HG03342 (cell line): ENCODE measurements at regions not wholly inside any gene's neighbourhood (a gene's known extent, or its start where the extent isn't known, plus 50 kb on each side); places are given as distances from the start of the nearest gene placed in this dataset.

Experiments
- ATAC-seq: cut with Tn5 transposase; IDR thresholded peaks from one replicate; pipeline ENCODE4 v1.9.1; 2021; ENCODE audit warnings: mild to moderate bottlenecking, moderate library complexity; ENCODE audit not compliant: unreplicated experiment

DNA sequence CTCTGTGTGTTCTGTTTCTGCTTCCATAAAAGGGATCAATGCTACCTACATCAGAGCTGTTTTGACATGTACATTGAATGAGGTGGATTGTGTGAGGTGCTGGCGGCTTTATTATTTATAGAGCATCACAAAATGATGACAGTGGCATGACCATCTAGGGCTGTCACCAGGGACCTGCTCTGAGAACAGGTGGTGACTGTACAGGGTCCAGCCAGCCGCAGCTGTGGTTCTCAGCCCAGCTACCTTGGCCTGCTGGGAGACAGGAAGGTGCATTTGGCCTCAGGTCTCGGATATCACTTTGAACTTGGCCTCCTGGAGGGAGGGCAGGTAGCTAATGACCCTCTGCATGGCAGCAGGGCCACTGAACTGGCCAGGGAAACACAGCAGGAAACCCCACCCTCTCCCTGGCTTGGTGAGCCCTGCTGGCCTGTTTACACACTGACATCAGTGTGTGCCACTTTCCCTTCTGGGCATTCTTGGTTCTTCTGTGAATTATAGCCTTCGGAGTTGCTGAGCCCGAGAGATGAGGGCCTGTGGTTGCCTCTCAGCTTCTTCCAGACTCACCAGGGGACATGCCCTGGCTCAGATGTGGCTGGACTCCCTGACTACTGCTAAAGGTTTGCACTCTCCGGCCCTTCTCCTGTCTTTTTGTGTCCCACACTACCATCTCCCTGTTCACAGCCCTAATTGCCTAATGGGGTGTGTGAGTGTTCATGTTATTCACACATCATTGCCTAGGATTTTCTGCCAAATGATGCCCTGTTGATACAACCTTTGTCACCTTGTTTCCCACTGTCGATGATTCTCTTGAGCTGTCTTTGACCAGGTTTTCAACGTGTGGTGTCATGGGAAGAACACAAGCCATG lies 109.2 kb upstream of the RAB12 start:
- ATAC-seq, result no peak

DNA sequence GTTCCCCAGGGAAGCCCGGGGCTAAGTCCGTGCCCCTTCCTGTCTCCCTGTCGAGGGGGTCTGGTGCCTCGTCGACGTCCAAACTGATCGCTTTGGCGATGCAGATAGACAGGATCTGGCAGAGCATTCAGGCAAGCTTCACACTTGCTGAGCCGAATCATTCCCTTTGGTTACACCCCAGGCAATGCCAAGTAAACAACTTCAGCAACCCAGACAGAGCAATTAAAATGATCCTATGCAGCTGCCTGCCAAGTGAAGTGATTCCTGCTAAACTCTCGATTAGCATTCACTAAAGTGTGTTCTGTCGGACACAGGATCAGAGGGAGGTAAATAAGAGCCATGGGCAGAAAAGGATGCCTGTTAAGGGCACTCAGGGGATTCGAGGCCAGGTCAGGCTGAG lies 108.2 kb upstream of the RAB12 start:
- no peak for ATAC-seq

GRCh38 chr18:8503248-8503647 lies 106.0 kb upstream of the RAB12 start:
- no peak for ATAC-seq

GRCh38 chr18:8504424-8504823 lies 104.8 kb upstream of the RAB12 start:
- ATAC-seq, result no peak

DNA sequence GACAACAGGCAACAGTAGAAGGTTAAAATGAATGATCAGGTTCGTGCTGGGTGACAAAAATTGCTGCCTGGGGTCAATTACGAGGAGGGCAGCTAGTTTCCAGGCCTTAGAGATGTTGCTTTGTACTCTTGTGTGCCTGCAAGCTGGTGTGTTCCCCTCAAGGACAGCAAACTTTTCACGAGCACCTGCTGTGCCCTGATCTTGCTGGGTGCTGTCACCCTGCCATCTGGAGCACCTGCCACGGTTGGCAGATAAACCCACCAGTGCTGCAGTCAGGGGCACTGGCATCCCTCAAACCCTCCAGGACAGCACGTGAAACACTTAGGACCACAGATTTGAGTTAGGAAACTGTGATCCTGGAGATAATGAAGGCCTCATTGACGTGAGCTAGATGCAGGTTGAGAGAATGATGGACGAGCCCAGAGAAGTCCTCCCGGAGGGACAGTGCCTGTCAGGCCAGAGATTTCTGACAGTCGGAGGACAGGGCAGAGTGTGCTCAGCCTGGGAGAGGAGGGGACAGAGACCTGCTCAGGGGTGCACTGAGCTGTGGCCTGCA lies 104.3 kb upstream of the RAB12 start:
- no peak for ATAC-seq

DNA sequence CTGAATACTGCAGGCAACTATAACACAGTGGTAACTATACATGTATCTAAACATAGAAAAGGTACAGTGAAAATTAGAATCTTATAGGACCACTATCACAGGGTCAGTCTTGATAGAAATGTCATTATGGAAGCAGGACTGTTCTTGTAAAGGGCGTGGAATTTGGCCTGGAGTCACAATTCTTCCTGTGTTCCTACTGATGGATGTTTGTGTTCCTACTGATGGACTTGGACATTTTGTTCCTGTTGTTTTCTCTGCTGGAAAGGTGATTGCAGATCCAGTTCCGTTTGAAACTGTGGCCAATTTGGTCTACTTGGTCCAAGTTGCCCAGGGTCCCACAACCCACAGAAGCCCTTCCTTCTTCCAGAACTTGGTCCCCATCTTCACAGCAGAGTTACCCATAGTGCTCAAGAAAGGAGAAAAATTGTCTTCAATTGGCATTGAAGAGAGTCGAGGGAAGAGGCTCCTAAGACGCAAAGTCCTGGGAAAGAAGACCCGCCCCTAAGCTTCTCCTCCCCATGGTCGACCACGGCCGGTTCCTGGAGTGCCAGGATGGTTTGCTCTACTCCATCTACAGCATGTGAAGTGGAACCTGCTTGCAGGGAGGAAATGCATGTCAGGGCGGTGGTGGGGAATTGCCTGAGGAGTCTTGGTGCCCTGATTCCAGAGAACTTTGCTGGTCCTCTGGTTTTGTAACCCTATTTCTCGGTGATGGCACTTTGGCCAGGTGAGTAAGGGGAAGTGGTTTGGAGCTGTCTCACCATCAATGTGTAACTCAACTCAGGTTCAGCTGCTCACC lies 102.8 kb upstream of the RAB12 start:
- ATAC-seq, result no peak

GRCh38 chr18:8507361-8507760 lies 101.9 kb upstream of the RAB12 start:
- ATAC-seq, result no peak

- no peak for ATAC-seq
Observed at GRCh38 chr18:8507915-8508705, 101.1 kb upstream of the RAB12 start.

- ATAC-seq, result no peak
Observed at GRCh38 chr18:8513249-8513648, 96.0 kb upstream of the RAB12 start.

DNA sequence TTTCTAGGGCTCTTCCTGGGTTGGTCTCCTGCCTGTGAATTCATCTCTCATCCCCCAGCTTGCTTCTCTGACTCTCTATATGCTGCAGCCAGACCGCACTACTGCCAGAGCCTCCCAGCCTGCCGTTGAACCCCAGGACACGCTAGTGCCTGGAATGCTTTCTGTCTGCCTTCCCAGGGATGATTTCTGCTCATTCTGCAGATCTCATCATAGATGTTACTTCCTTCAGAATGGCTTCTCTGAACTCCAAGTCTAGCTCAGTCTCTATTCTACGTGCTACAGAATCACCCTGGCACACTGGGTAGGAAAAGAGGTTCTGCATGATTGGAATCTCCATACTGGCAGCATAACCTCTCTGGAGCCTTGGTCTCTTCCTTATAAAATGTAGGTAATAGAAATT lies 94.8 kb upstream of the RAB12 start:
- ATAC-seq, result no peak

GRCh38 chr18:8515142-8515865 lies 93.9 kb upstream of the RAB12 start:
- ATAC-seq, result no peak

- no peak for ATAC-seq
Observed at GRCh38 chr18:8516371-8517250, 92.6 kb upstream of the RAB12 start.

- no peak for ATAC-seq
Observed at GRCh38 chr18:8517276-8517675, 92.0 kb upstream of the RAB12 start.

GRCh38 chr18:8519102-8519501 lies 90.1 kb upstream of the RAB12 start:
- no peak for ATAC-seq

DNA sequence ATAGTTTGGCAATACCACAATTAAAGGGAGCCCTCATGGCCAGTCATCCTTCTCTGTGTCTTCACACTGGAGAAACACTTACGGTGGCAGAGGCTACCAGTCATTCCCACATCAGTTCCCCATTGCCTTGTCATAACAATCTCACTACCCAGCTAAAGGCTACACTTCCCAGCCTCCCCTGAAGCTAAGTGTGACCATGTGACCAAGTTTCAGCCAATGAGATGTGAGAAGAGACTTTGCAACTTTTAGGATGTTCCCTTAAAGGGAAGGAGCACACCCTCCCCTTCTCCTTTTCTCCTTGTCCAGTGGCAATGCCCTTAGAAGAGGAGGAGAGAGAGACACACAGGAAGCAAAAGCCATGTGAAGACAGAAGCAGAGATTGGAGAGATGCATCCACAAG lies 89.0 kb upstream of the RAB12 start:
- ATAC-seq, result no peak

DNA sequence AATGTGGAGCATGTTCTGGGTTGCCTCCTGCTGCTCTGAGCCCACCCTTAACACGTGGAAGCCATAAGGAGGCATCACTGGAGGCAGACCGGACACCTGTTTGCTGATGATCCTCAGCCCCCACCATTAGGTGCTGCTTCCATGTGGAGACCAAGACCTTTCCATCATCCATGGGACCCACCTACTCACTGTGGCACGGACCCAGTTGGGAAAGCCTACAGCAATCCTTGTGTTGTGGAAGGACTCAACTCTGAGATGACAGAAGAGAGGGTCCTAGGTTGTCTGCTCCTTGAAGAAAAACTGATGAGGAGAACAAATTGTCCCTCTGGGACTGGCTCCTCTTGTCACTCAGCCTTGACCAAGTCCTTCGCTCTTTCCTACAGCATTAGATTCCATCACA lies 86.5 kb upstream of the RAB12 start:
- no peak for ATAC-seq

DNA sequence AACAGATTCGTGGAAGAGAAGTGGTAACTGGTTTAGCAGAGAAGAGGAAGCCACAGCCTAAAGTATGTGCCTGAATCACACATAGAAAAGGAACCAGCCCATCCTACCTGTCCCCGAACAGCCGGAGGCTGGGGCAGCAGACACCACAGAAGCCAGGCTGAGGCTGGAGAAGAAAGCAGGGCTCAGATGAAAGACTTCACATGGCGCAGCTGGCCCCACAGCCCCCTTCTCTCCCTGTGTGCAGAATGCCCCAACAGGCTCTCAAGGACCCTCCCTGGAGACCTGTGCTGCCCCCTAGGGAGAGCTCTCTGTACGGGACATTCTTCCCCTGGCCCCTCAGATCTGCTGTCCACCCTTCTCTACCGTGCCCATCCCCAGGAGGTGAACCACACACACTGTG lies 83.5 kb upstream of the RAB12 start:
- ATAC-seq, result no peak

DNA sequence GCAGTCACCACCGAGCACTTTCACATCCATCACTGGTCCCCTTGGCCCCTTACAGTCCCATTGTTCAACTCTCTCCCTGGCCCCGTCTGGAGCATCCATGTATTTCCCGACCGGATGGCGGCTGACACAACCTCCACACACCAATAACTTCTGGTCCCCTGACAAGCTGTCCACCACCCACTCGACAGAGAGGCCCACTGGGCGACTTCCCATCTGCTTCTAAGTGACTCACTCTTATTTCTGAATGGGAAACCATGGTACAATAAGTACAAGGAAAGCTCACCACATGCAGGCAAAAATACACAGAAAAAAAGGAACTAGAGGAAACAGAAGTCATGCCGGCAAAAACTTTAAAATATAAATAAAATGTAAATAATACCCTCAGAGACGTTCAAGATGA lies 82.9 kb upstream of the RAB12 start:
- no peak for ATAC-seq

GRCh38 chr18:8529609-8530008 lies 79.6 kb upstream of the RAB12 start:
- no peak for ATAC-seq
